Islet of Langerhans (tissue), 1 donor: ENCODE measurements at regions not wholly inside any gene's neighbourhood (a gene's known extent, or its start where the extent isn't known, plus 50 kb on each side); places are given as distances from the start of the nearest gene placed in this dataset.
"Not testable (repeated sequence)": the region's sequence is repeated elsewhere in the genome, so short reads cannot be mapped to it uniquely, and the experiment has no call there.

Experiments used
- FAIRE-seq: peaks from one replicate; lab custom pipeline; 2011; peaks lifted over from hg19 to GRCh38; lab: Jason Lieb, UNC

GRCh38 chr17:13659051-13659450 is 57.3 kb upstream of the HS3ST3A1 start:
- not testable (repeated sequence) for FAIRE-seq

GRCh38 chr17:13665872-13666635 is 64.3 kb upstream of the HS3ST3A1 start:
- FAIRE-seq: no peak

GRCh38 chr17:13671341-13671740 is 69.6 kb upstream of the HS3ST3A1 start:
- FAIRE-seq: no peak

- FAIRE-seq: no peak
These were observed 70.0 kb upstream of the HS3ST3A1 start for GRCh38 chr17:13671771-13672170.

GRCh38 chr17:13678361-13678760 is 76.6 kb upstream of the HS3ST3A1 start:
- FAIRE-seq: no peak

- no peak for FAIRE-seq
These were observed 77.1 kb upstream of the HS3ST3A1 start for GRCh38 chr17:13678841-13679240.

GRCh38 chr17:13688716-13689115 is 87.0 kb upstream of the HS3ST3A1 start:
- no peak for FAIRE-seq

- FAIRE-seq: no peak
These were observed 89.1 kb upstream of the HS3ST3A1 start for GRCh38 chr17:13690806-13691205.

- no peak for FAIRE-seq
These were observed 93.2 kb upstream of the HS3ST3A1 start for GRCh38 chr17:13694934-13695333.

GRCh38 chr17:13698832-13699231 is 97.1 kb upstream of the HS3ST3A1 start:
- FAIRE-seq: no peak

- no peak for FAIRE-seq
These were observed 97.5 kb upstream of the HS3ST3A1 start for GRCh38 chr17:13699261-13699660.

GRCh38 chr17:13702266-13702665 is 100.5 kb upstream of the HS3ST3A1 start:
- no peak for FAIRE-seq

GRCh38 chr17:13704333-13704732 is 102.6 kb upstream of the HS3ST3A1 start:
- no peak for FAIRE-seq

GRCh38 chr17:13705221-13705620 is 103.5 kb upstream of the HS3ST3A1 start:
- FAIRE-seq: no peak

- FAIRE-seq: no peak
These were observed 120.0 kb upstream of the HS3ST3A1 start for GRCh38 chr17:13721705-13722104.

- no peak for FAIRE-seq
These were observed 123.7 kb upstream of the HS3ST3A1 start for GRCh38 chr17:13725288-13725990.

- FAIRE-seq: no peak
These were observed 125.9 kb upstream of the HS3ST3A1 start for GRCh38 chr17:13727441-13728171.

- no peak for FAIRE-seq
These were observed 127.1 kb upstream of the HS3ST3A1 start for GRCh38 chr17:13728781-13729180.

- FAIRE-seq: no peak
These were observed 127.9 kb upstream of the HS3ST3A1 start for GRCh38 chr17:13729466-13730134.

GRCh38 chr17:13734880-13735279 is 133.2 kb upstream of the HS3ST3A1 start:
- no peak for FAIRE-seq

- FAIRE-seq: no peak
These were observed 133.7 kb upstream of the HS3ST3A1 start for GRCh38 chr17:13735444-13735843.

- no peak for FAIRE-seq
These were observed 134.1 kb upstream of the HS3ST3A1 start for GRCh38 chr17:13735861-13736260.

- no peak for FAIRE-seq
These were observed 135.2 kb upstream of the HS3ST3A1 start for GRCh38 chr17:13736916-13737315.
